Adipocyte (in vitro differentiated cells): ENCODE measurements at regions not wholly inside any gene's neighbourhood (a gene's known extent, or its start where the extent isn't known, plus 50 kb on each side); places are given as distances from the start of the nearest gene placed in this dataset.
A peak's percentile ranks its signal among the peaks of the same experiment; 100 is the strongest.
"Not testable (repeated sequence)": the region's sequence is repeated elsewhere in the genome, so short reads cannot be mapped to it uniquely, and the experiment has no call there.

Experiments used
- DNase-seq: peaks from one replicate; pipeline ENCODE4 v3.0.0-alpha.2; 2015; ENCODE audit warnings: low read depth
- H3K27me3 ChIP-seq: replicated peaks from 2 replicates; pipeline ENCODE4 v1.7.0; 2013; ENCODE audit warnings: mild to moderate bottlenecking, low read length, moderate library complexity; ENCODE audit not compliant: control insufficient read depth, insufficient read depth
- H3K36me3 ChIP-seq: 2 replicates; pipeline ENCODE4 v1.7.0; 2013; ENCODE audit warnings: low read length, mild to moderate bottlenecking, moderate library complexity; ENCODE audit not compliant: control insufficient read depth, insufficient read depth, severe bottlenecking
- H3K4me1 ChIP-seq: 2 replicates; pipeline ENCODE4 v1.7.0; 2013; ENCODE audit warnings: mild to moderate bottlenecking, low read length, moderate library complexity; ENCODE audit not compliant: control insufficient read depth, insufficient read depth
- H3K4me3 ChIP-seq: 2 replicates; pipeline ENCODE4 v1.7.0; 2013; ENCODE audit warnings: mild to moderate bottlenecking, low read length, moderate library complexity
- H3K9ac ChIP-seq: 2 replicates; pipeline ENCODE4 v1.7.0; 2013; ENCODE audit warnings: mild to moderate bottlenecking, low read length, moderate library complexity
- H3K9me3 ChIP-seq: 2 replicates; pipeline ENCODE4 v1.7.0; 2013; ENCODE audit warnings: mild to moderate bottlenecking, low read length, moderate library complexity; ENCODE audit not compliant: control insufficient read depth

- peak; percentile 1 for DNase-seq
- Histone ChIP-seq H3K9ac (no peak overlapping the region), H3K36me3 (no peaks in the 10 kb centered on the region), H3K4me1 (no peaks in the 10 kb centered on the region), H3K9me3 (no peaks in the 10 kb centered on the region), H3K27me3 (peaks cover 7% of the 10 kb centered on the region), H3K4me3 (no peak overlapping the region)
Observed at GRCh38 chr14:23722675-23723074, 86.5 kb downstream of the DHRS2 start.

GRCh38 chr14:23723911-23724310 is 87.7 kb downstream of the DHRS2 start:
- no peaks in the 10 kb centered on the region for H3K4me1 ChIP-seq
- H3K27me3 ChIP-seq = peaks cover 3% of the 10 kb centered on the region
- no peaks in the 10 kb centered on the region for H3K36me3 ChIP-seq
- H3K9ac ChIP-seq = no peak overlapping the region
- no peaks in the 10 kb centered on the region for H3K9me3 ChIP-seq
- H3K4me3 ChIP-seq = no peak overlapping the region
- no peak for DNase-seq

- no peaks in the 10 kb centered on the region for H3K4me1 ChIP-seq
- H3K36me3 ChIP-seq = no peaks in the 10 kb centered on the region
- no peak for DNase-seq
- no peak overlapping the region for H3K4me3 ChIP-seq
- peaks cover 12% of the 10 kb centered on the region for H3K27me3 ChIP-seq
- H3K9me3 ChIP-seq = no peaks in the 10 kb centered on the region
- H3K9ac ChIP-seq = no peak overlapping the region
Observed at GRCh38 chr14:23725528-23725927, 89.4 kb downstream of the DHRS2 start.

GRCh38 chr14:23725980-23726710 is 90.0 kb downstream of the DHRS2 start:
- Histone ChIP-seq H3K36me3 (no peaks in the 10 kb centered on the region), H3K9me3 (no peaks in the 10 kb centered on the region), H3K27me3 (peaks cover 15% of the 10 kb centered on the region), H3K4me1 (no peaks in the 10 kb centered on the region), H3K9ac (no peak overlapping the region), H3K4me3 (no peak overlapping the region)
- no peak for DNase-seq

- H3K27me3 ChIP-seq = peaks cover 22% of the 10 kb centered on the region
- peak; percentile 50 for DNase-seq
- H3K4me3 ChIP-seq = no peak overlapping the region
- no peak overlapping the region for H3K9ac ChIP-seq
- H3K9me3 ChIP-seq = no peaks in the 10 kb centered on the region
- no peaks in the 10 kb centered on the region for H3K36me3 ChIP-seq
- no peaks in the 10 kb centered on the region for H3K4me1 ChIP-seq
Observed at GRCh38 chr14:23727566-23728335, 91.6 kb downstream of the DHRS2 start.

GRCh38 chr14:23728791-23729190 is 92.6 kb downstream of the DHRS2 start:
- peaks cover 22% of the 10 kb centered on the region for H3K27me3 ChIP-seq

GRCh38 chr14:23729720-23730387 is 93.7 kb downstream of the DHRS2 start:
- Histone ChIP-seq H3K27me3 (peaks cover 22% of the 10 kb centered on the region), H3K4me1 (no peaks in the 10 kb centered on the region), H3K4me3 (no peak overlapping the region), H3K36me3 (no peaks in the 10 kb centered on the region), H3K9me3 (no peaks in the 10 kb centered on the region), H3K9ac (no peak overlapping the region)
- DNase-seq = no peak

More at GRCh38 chr14:23728791-23729190, 92.6 kb downstream of the DHRS2 start:
- Histone ChIP-seq H3K36me3 (no peaks in the 10 kb centered on the region), H3K9ac (no peak overlapping the region), H3K4me3 (no peak overlapping the region), H3K9me3 (no peaks in the 10 kb centered on the region), H3K4me1 (no peaks in the 10 kb centered on the region)
- DNase-seq = no peak

- no peaks in the 10 kb centered on the region for H3K9me3 ChIP-seq
- H3K4me3 ChIP-seq = no peak overlapping the region
- no peaks in the 10 kb centered on the region for H3K4me1 ChIP-seq
- no peak overlapping the region for H3K9ac ChIP-seq
- no peaks in the 10 kb centered on the region for H3K36me3 ChIP-seq
- H3K27me3 ChIP-seq = peaks cover 11% of the 10 kb centered on the region
- no peak for DNase-seq
Observed at GRCh38 chr14:23735394-23735793, 99.2 kb downstream of the DHRS2 start.

- H3K4me1 ChIP-seq = not testable (repeated sequence)
- H3K9me3 ChIP-seq = peaks cover 11% of the 10 kb centered on the region
Observed at GRCh38 chr14:23744368-23744767, 108.2 kb downstream of the DHRS2 start.

GRCh38 chr14:23750357-23750756 is 114.2 kb downstream of the DHRS2 start:
- Histone ChIP-seq H3K36me3 (no peaks in the 10 kb centered on the region), H3K4me1 (no peaks in the 10 kb centered on the region)

More at GRCh38 chr14:23744368-23744767, 108.2 kb downstream of the DHRS2 start:
- H3K36me3 ChIP-seq, DNase-seq, H3K9ac ChIP-seq, H3K4me3 ChIP-seq, H3K27me3 ChIP-seq: not testable (repeated sequence)

GRCh38 chr14:23751616-23752015 is 115.5 kb downstream of the DHRS2 start:
- Histone ChIP-seq H3K4me1 (no peaks in the 10 kb centered on the region), H3K4me3 (no peak overlapping the region), H3K9me3 (no peaks in the 10 kb centered on the region), H3K36me3 (no peaks in the 10 kb centered on the region), H3K9ac (no peak overlapping the region), H3K27me3 (peaks cover 7% of the 10 kb centered on the region)
- no peak for DNase-seq

More at GRCh38 chr14:23750357-23750756, 114.2 kb downstream of the DHRS2 start:
- H3K9me3 ChIP-seq = no peaks in the 10 kb centered on the region
- H3K9ac ChIP-seq = no peak overlapping the region
- H3K27me3 ChIP-seq = peaks cover 7% of the 10 kb centered on the region
- no peak for DNase-seq
- H3K4me3 ChIP-seq = no peak overlapping the region
